A549 (cell line): ENCODE measurements at regions not wholly inside any gene's neighbourhood (a gene's known extent, or its start where the extent isn't known, plus 50 kb on each side); places are given as distances from the start of the nearest gene placed in this dataset.

Experiments used
- BHLHE40 ChIP-seq: IDR thresholded peaks from 2 replicates; pipeline ENCODE4 v1.6.1; 2012; ENCODE audit warnings: low read depth, low read length, inconsistent platforms
- CTCF ChIP-seq: fragments of >200 bp; sonication (Bioruptor Twin); formaldehyde crosslinking; IDR thresholded peaks from 3 replicates; pipeline ENCODE4 v1.5.1; 2016
- HDAC2 ChIP-seq: fragments of 200-600 bp; sonication (generic); IDR thresholded peaks from 2 replicates; pipeline ENCODE4 v1.6.1; 2016
- JUN ChIP-seq, 2 experiments: fragments of >200 bp; sonication (Bioruptor Twin); formaldehyde crosslinking; IDR thresholded peaks; 2 replicates in 1 of 2; 3 replicates in 1 of 2; pipeline ENCODE4 v1.6.1; 2016 to 2017
- JUNB ChIP-seq: fragments of >200 bp; sonication (Bioruptor Twin); formaldehyde crosslinking; IDR thresholded peaks from 2 replicates; pipeline ENCODE4 v1.6.1; 2016
- MAFK ChIP-seq: fragments of 450-650 bp; IDR thresholded peaks from 2 replicates; pipeline ENCODE4 v1.6.1; 2014; ENCODE audit not compliant: partially characterized antibody
- MYC ChIP-seq: IDR thresholded peaks from 2 replicates; pipeline ENCODE4 v1.6.1; 2012; ENCODE audit warnings: mild to moderate bottlenecking, inconsistent platforms, low read length, improper control_type of control experiment, borderline replicate concordance
- POLR2A ChIP-seq: IDR thresholded peaks from 2 replicates; pipeline ENCODE4 v1.6.1; 2012; ENCODE audit warnings: mild to moderate bottlenecking, low read length
- POLR2AphosphoS2 ChIP-seq: conservative IDR thresholded peaks from 2 replicates; pipeline ENCODE4 v1.6.1; 2012; ENCODE audit warnings: low read length, improper control_type of control experiment, inconsistent platforms
- RAD21 ChIP-seq, 2 experiments: fragments of >200 bp in 1 of 2; sonication (Bioruptor Twin) in 1 of 2; formaldehyde crosslinking in 1 of 2; IDR thresholded peaks in 1 of 2; conservative IDR thresholded peaks in 1 of 2; 2 replicates in 1 of 2; 3 replicates in 1 of 2; pipeline ENCODE4 v1.6.1; 2012 to 2018; ENCODE audit warnings: inconsistent platforms in 1 of 2
- USF2 ChIP-seq: fragments of 450-650 bp; IDR thresholded peaks from 2 replicates; pipeline ENCODE4 v1.6.1; 2014; ENCODE audit warnings: antibody characterized with exemption

- TF ChIP-seq CTCF (no peak), POLR2AphosphoS2 (no peak), MYC (no peak), JUNB (no peak), POLR2A (no peak), USF2 (no peak), BHLHE40 (no peak), JUN (IDR thresholded peaks at IDR 0.05) (no peak), RAD21 (conservative IDR thresholded peaks at IDR 0.05 in 1 of 2, IDR thresholded peaks at IDR 0.05 in 1 of 2) (no peak), HDAC2 (no peak), MAFK (no peak)
Observed at GRCh38 chr3:178420033-178420432, 116.2 kb upstream of the KCNMB2 start.
